ENCODE measurements at regions not wholly inside any gene's neighbourhood (a gene's known extent, or its start where the extent isn't known, plus 50 kb on each side); places are given as distances from the start of the nearest gene placed in this dataset.

DNA sequence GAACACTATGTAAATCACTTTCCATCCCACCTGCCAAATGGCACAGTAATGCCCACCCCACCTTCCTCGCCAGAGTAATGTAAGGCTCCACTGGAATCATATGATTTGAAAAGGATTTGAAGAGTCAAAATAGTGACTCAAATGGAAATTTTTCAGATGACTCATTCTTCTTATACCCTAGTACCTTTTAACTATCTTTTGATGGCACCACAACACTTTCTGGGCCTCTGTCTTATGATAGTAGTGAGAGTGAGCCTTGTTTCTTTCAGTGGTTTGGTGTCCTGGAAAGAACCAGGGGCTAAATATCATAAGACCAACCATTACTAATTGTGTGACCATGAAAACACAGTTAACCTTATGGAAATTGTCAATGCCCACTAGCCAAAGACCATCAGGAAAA, 235.4 kb upstream of the SLC14A2 start:
- no peak for TF ChIP-seq POLR2A (IDR thresholded peaks at IDR 0.05; ENCODE audit: extremely low read depth, insufficient read length)
- TF ChIP-seq, protein P1, sequence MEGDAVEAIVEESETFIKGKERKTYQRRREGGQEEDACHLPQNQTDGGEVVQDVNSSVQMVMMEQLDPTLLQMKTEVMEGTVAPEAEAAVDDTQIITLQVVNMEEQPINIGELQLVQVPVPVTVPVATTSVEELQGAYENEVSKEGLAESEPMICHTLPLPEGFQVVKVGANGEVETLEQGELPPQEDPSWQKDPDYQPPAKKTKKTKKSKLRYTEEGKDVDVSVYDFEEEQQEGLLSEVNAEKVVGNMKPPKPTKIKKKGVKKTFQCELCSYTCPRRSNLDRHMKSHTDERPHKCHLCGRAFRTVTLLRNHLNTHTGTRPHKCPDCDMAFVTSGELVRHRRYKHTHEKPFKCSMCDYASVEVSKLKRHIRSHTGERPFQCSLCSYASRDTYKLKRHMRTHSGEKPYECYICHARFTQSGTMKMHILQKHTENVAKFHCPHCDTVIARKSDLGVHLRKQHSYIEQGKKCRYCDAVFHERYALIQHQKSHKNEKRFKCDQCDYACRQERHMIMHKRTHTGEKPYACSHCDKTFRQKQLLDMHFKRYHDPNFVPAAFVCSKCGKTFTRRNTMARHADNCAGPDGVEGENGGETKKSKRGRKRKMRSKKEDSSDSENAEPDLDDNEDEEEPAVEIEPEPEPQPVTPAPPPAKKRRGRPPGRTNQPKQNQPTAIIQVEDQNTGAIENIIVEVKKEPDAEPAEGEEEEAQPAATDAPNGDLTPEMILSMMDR (IDR thresholded peaks at IDR 0.05; ENCODE audit: low read depth, low read length): no peak
- TF ChIP-seq, protein P2, sequence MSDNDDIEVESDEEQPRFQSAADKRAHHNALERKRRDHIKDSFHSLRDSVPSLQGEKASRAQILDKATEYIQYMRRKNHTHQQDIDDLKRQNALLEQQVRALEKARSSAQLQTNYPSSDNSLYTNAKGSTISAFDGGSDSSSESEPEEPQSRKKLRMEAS (IDR thresholded peaks at IDR 0.05; ENCODE audit: low read depth, low read length): no peak
- TF ChIP-seq MYC (IDR thresholded peaks at IDR 0.05; ENCODE audit: low read depth, low read length): no peak
